Large intestine (tissue), 3 donors: ENCODE measurements at regions not wholly inside any gene's neighbourhood (a gene's known extent, or its start where the extent isn't known, plus 50 kb on each side); places are given as distances from the start of the nearest gene placed in this dataset.

ENCODE experiments used
- DNase-seq, 2 donors: peaks; one replicate each; pipeline versions ENCODE4 v3.0.0 to v3.0.0-alpha.2; 2013
- H3K27ac ChIP-seq: one replicate; pipeline ENCODE4 v1.5.1; 2013; ENCODE audit warnings: low read length
- H3K27me3 ChIP-seq: 2 replicates; pipeline ENCODE4 v1.6.1; 2013; ENCODE audit warnings: low read length; ENCODE audit not compliant: control insufficient read depth, insufficient read depth
- H3K36me3 ChIP-seq: 2 replicates; pipeline ENCODE4 v1.6.1; 2013; ENCODE audit warnings: low read length; ENCODE audit not compliant: control insufficient read depth, insufficient read depth
- H3K4me1 ChIP-seq: one replicate; pipeline ENCODE4 v1.6.1; 2013; ENCODE audit warnings: low read length; ENCODE audit not compliant: control insufficient read depth, insufficient read depth
- H3K4me3 ChIP-seq: one replicate; pipeline ENCODE4 v1.5.1; 2013; ENCODE audit warnings: low read length
- H3K9me3 ChIP-seq: one replicate; pipeline ENCODE4 v1.6.1; 2013; ENCODE audit warnings: mild to moderate bottlenecking, low read depth, low read length, moderate library complexity; ENCODE audit not compliant: control insufficient read depth
- WGBS: methylation state at CpG from one replicate; pipeline ENCODE4 v1.1.5; 2013; ENCODE audit warnings: low lambda C conversion rate; ENCODE audit not compliant: insufficient coverage; 5-methylcytosine and 5-hydroxymethylcytosine counted together

DNA sequence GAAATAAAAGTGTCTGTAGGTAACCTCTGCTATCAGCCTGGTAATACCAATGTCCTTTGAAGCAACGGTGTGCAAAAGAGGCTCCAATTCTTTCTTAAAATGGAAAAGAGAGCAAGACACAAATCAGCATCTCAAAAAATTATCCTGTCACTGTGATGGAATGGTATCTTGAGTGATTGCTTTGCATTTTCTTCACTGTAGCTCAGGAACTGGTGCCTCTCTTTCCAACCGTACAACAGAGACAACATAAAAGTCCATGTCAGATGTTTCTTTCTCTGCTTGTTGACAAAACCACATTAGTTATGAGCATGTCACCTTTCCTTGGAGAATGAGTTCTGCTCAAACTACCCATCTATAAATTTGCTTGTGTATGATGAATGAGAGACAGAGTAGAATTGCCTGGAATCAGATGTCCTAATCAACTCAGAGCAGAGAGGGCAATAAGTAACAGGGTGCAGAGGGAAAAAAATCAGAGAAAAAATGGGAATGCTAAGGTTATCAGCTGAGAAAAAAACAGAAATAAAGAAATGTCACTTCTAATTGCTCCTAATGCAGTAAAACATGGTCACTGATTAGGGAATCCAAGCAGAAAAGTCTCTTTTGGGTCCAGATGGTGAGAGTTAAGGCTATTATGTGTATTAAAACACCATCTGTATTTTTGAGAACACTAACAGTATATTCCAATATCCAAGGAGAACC, 465.0 kb upstream of the ATP2B1 start:
- no peak for DNase-seq
- no CpG with 5 or more reads among the region's 2 CpGs for WGBS

DNA sequence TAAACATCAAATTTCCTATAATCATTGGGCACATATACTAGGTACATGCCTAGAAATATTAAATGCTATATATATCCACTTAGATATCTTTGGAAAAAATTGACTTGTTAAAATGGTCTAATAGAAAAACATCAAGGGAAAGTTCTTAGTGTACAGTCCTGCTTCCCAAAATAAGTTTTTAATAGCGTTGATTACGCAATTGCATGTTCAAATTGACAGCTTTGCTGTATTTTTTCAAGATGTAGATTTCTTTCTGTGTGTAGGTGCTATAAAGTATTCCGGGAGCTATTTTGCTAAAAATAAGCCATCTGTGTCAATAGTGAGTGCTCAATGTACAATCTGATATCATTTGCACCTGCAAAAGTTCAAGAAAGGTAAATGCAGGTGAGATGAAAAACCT, 463.9 kb upstream of the ATP2B1 start:
- Histone ChIP-seq H3K9me3 (no peaks in the 10 kb centered on the region), H3K4me1 (no peaks in the 10 kb centered on the region), H3K27ac (no peak overlapping the region), H3K27me3 (no peaks in the 10 kb centered on the region), H3K36me3 (no peaks in the 10 kb centered on the region), H3K4me3 (no peak overlapping the region)
- 100% methylated on average over 1 of the region's 3 CpGs for WGBS
- no peak for DNase-seq

More for the DNA sequence above, 465.0 kb upstream of the ATP2B1 start:
- Histone ChIP-seq H3K27ac (no peak overlapping the region), H3K27me3 (no peaks in the 10 kb centered on the region), H3K4me3 (no peak overlapping the region), H3K36me3 (no peaks in the 10 kb centered on the region), H3K9me3 (no peaks in the 10 kb centered on the region), H3K4me1 (no peaks in the 10 kb centered on the region)

DNA sequence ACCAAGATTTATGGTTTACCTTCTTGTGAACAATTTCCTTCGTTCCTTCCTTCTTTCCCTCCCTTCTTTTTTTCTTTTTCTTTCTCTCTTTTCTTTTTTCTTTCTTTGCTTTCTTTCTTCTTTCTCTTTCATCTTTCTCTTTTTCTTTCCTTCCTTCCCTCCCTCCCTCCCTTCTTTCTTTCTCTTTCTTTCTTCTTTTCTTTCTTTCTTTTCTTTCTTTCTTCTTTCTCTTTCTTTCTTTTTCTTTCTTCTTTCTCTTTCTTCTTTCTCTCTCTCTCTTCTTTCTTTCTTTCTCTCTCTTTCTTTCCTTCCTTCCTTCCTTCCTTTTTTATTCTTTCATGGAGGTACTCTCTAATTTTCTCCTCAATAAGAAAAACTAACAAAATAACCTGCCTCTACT, 462.1 kb upstream of the ATP2B1 start:
- Histone ChIP-seq H3K4me1 (no peaks in the 10 kb centered on the region), H3K4me3 (no peak overlapping the region), H3K36me3 (no peaks in the 10 kb centered on the region), H3K27ac (no peak overlapping the region), H3K9me3 (no peaks in the 10 kb centered on the region), H3K27me3 (no peaks in the 10 kb centered on the region)
- 95% methylated on average over 1 of the region's 1 CpG for WGBS
- no peak for DNase-seq

DNA sequence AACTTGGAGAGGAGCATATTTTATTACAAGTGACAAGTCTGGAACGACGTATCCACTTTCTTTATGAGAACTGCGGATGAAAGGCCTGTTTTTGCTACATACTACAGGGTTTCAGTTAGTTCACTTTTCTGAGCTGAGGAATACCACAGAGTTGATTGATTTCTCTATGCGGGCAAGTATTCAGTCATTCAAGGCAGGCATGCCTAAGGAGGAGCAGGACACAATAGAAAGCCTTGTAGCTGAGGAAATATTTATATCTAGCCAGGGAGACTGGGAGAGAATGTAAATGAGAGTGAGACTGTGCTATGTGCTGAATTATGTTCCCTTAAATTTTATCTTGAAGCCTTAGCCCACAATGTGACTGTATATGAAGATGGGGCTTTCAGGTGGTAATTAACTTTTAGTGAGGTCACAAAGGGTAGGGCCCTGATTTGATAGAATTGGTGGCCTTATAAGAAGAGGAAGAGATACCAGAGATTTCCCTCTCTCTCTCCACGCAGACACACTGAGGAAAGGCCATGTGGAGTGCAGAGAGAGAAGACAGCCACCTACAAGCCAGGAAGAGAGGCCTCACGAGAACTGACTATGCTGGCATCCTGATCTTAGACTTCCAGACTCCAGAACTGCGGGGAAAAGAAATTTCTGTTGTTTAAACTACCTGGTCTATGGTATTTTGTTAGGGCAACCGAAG, 459.0 kb upstream of the ATP2B1 start:
- H3K4me3 ChIP-seq = no peak overlapping the region
- DNase-seq = no peak
- H3K9me3 ChIP-seq = no peaks in the 10 kb centered on the region
- no peaks in the 10 kb centered on the region for H3K4me1 ChIP-seq
- H3K27ac ChIP-seq = no peak overlapping the region
- H3K27me3 ChIP-seq = no peaks in the 10 kb centered on the region
- 100% methylated on average over 1 of the region's 8 CpGs for WGBS
- H3K36me3 ChIP-seq = no peaks in the 10 kb centered on the region

DNA sequence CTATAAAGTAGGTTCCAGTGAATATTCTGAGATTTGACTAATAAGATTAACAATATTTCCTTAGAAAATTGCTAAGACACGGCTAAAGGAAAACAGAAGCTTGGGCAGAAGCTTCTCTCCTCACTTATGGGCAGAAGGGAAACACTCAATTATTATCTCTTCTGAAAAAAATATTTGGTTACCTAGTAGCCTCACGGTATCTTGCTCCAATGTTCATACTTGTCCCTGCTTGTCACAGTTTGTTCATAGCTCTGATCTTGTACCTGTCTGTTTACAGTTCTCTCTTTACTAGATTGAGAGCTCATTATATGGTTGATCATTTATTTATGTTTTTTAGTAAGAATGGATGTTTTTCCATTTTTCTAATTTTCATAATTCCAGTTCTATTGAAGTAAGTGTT, 458.0 kb upstream of the ATP2B1 start:
- Histone ChIP-seq H3K36me3 (no peaks in the 10 kb centered on the region), H3K4me3 (no peak overlapping the region), H3K27me3 (no peaks in the 10 kb centered on the region), H3K4me1 (no peaks in the 10 kb centered on the region), H3K27ac (no peak overlapping the region), H3K9me3 (no peaks in the 10 kb centered on the region)
- WGBS = 50% methylated on average over 2 of the region's 2 CpGs
- DNase-seq = no peak

DNA sequence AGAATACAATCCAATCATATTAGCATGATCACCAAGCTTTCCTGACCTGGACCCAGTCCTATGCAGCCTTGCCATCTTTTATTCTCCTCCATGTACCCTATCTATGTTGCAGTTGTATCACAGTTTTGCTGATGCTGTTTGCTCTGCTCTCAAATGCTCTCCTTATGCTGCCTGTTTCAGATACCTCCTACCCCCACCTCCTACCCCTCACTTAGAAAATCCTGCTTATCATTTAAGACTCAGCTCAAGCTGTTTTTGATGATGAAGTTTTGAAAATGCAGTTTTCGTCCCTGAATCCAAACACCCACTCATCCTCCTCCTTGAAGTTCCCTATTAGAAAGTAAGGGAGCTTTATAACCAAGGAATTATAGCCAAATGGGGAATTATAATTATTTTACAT, 457.4 kb upstream of the ATP2B1 start:
- no peaks in the 10 kb centered on the region for H3K4me1 ChIP-seq

DNA sequence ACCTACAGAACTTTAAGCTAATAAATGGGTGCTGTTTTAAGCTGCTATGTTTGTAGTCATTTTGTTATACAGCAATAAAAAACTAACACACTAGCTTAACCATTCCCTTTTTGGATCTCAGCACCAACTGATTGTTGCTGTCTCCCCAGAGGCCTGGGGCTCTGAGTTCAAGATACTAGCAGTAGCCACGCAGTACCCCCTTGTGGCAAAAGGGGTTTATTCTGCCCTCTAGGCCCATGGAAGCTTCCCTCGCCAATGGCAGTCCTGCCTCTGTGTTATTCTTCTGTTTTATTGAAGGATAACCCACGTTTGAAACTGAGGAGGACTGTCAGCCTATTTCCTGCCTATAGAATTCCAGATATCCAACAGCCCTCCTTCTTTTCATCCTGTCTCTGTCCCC, 455.3 kb upstream of the ATP2B1 start:
- Histone ChIP-seq H3K9me3 (no peaks in the 10 kb centered on the region), H3K27me3 (no peaks in the 10 kb centered on the region), H3K27ac (no peak overlapping the region), H3K4me3 (no peak overlapping the region), H3K4me1 (no peaks in the 10 kb centered on the region), H3K36me3 (no peaks in the 10 kb centered on the region)
- no peak for DNase-seq
- no CpG with 5 or more reads among the region's 3 CpGs for WGBS

More for the DNA sequence above, 457.4 kb upstream of the ATP2B1 start:
- Histone ChIP-seq H3K27me3 (no peaks in the 10 kb centered on the region), H3K4me3 (no peak overlapping the region), H3K36me3 (no peaks in the 10 kb centered on the region), H3K9me3 (no peaks in the 10 kb centered on the region), H3K27ac (no peak overlapping the region)
- DNase-seq = no peak
- WGBS = no CpG with 5 or more reads among the region's 1 CpG

DNA sequence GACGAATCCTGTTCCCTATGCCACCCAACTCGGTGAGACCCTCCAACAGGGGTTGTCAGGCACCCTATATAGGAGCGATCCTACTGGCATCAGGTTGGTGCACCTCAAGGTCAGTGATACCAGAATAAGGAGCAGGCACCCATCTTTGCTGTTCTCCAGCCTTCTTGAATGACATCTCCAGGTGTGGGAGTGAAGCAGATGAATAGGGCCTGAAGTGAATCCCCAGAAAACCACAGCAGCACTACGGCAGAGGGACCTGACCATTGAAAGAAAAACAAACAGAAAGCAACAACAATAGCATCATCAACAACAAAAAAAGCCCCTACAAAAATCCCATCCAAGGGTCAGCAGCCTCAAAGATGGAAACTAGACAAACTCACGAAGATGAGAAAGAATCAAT, 445.2 kb upstream of the ATP2B1 start:
- no peaks in the 10 kb centered on the region for H3K36me3 ChIP-seq

DNA sequence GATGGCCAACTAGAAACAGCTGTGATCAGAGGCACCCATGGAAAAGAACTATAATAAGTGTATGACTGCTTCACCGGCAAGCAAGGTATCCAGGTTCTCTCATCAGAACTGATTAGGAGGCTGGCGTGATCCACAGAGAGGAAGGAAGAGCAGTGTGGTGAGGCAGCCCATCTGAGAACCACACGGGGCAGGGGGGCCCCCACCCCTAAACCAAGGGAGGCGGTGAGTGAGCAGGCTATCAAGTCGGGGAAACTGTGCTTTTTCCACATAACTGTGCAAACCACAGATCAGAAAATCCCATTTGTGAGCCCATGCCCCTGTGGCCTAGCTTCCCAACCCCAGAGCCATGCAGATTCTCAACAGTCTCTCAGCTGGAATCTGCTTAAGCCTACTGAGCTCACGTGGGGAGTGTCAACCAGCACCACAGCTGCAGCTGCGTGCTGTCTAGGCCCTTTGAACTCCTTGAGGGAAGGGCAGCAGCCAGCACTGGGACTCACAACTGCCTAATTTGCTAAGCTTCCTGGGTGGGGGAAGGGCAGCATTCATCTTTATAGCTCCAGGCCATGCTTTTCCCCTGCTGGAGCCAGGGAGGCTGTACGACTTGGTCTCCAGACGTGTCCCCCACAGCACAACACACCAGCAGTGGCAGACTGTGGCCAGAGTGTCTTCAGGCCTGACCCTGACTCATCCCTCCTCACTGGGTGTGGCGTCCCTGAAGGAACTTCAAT, 444.4 kb upstream of the ATP2B1 start:
- no peaks in the 10 kb centered on the region for H3K27me3 ChIP-seq
- no peaks in the 10 kb centered on the region for H3K4me1 ChIP-seq
- no CpG with 5 or more reads among the region's 10 CpGs for WGBS
- H3K4me3 ChIP-seq = no peak overlapping the region
- no peak overlapping the region for H3K27ac ChIP-seq
- no peaks in the 10 kb centered on the region for H3K36me3 ChIP-seq
- no peaks in the 10 kb centered on the region for H3K9me3 ChIP-seq
- DNase-seq = peak; percentile 10 to 20

More for the DNA sequence above, 445.2 kb upstream of the ATP2B1 start:
- no peaks in the 10 kb centered on the region for H3K27me3 ChIP-seq
- H3K9me3 ChIP-seq = no peaks in the 10 kb centered on the region
- WGBS = no CpG with 5 or more reads among the region's 5 CpGs
- no peak overlapping the region for H3K27ac ChIP-seq
- no peak overlapping the region for H3K4me3 ChIP-seq
- H3K4me1 ChIP-seq = no peaks in the 10 kb centered on the region
- DNase-seq = no peak

DNA sequence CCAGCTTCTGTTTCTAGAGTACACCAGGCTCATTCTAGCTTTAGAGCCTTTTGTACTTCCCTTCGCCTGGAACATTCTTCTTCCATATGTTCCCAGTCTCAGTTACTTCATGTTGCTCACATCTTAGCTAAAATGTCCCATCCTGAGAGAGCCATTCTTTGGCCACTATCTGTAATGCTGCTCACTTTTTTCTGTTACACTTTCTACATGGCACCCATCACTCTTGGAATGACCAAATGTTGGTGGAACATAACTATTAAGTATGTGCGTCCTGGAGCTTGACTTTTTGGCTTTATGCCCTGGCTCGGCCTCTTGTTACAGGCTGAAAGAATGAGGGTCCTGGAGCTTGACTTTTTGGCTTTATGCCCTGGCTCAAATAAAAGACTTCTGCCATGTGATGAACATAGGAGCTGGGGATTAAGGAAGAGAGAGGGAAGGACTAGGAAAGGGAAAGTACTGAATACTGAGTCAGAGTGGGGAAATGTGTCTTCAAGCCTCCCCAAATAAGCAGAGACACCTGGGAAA, 442.9 kb upstream of the ATP2B1 start:
- DNase-seq = no peak
- no peaks in the 10 kb centered on the region for H3K9me3 ChIP-seq
- no peak overlapping the region for H3K4me3 ChIP-seq
- no peak overlapping the region for H3K27ac ChIP-seq
- no peaks in the 10 kb centered on the region for H3K36me3 ChIP-seq
- no peaks in the 10 kb centered on the region for H3K27me3 ChIP-seq
- 100% methylated on average over 1 of the region's 3 CpGs for WGBS
- H3K4me1 ChIP-seq = no peaks in the 10 kb centered on the region
